SK-N-MC (cell line): ENCODE measurements at regions not wholly inside any gene's neighbourhood (a gene's known extent, or its start where the extent isn't known, plus 50 kb on each side); places are given as distances from the start of the nearest gene placed in this dataset.

Source experiments
- EZH2 ChIP-seq: fragments of 200-600 bp; sonication (generic); IDR thresholded peaks from one replicate; pipeline ENCODE4 v1.6.1; 2017; ENCODE audit warnings: antibody characterized with exemption
- POLR2AphosphoS5 ChIP-seq: IDR thresholded peaks from 2 replicates; pipeline ENCODE4 v1.6.1; 2012; ENCODE audit warnings: mild to moderate bottlenecking, low read depth, low read length, borderline replicate concordance

GRCh38 chr3:72559385-72559784 lies 288.9 kb downstream of the SHQ1 start:
- TF ChIP-seq POLR2AphosphoS5 (no peak), EZH2 (no peak)
